ENCODE measurements at regions not wholly inside any gene's neighbourhood (a gene's known extent, or its start where the extent isn't known, plus 50 kb on each side); places are given as distances from the start of the nearest gene placed in this dataset.

DNA sequence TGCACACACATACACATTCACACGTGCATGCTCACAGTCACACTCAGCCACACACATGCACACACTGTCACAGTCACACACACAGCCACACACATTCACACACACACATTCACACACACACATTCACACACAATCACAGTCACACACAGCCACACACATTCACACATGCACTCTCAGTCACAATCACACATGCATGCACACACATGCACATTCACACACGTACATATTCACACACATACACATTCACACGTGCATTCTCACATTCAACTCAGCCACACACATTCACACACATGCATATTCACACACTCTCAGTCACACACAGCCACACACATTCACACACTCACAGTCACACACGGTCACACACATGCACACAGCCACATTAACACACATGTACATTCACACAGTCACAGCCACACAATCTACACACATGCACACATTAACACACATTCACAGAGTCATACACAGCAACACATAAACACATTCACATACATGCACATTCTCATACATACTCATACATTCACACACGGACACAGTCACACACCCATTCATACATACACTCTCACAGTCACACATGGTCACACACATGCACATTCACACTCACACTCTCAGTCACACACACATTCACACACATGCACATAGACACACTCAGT lies 239.8 kb downstream of the EIPR1 start:
- TF ChIP-seq, protein P1, sequence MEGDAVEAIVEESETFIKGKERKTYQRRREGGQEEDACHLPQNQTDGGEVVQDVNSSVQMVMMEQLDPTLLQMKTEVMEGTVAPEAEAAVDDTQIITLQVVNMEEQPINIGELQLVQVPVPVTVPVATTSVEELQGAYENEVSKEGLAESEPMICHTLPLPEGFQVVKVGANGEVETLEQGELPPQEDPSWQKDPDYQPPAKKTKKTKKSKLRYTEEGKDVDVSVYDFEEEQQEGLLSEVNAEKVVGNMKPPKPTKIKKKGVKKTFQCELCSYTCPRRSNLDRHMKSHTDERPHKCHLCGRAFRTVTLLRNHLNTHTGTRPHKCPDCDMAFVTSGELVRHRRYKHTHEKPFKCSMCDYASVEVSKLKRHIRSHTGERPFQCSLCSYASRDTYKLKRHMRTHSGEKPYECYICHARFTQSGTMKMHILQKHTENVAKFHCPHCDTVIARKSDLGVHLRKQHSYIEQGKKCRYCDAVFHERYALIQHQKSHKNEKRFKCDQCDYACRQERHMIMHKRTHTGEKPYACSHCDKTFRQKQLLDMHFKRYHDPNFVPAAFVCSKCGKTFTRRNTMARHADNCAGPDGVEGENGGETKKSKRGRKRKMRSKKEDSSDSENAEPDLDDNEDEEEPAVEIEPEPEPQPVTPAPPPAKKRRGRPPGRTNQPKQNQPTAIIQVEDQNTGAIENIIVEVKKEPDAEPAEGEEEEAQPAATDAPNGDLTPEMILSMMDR (IDR thresholded peaks at IDR 0.05): peak in 1 of 7 experiments; percentile 3
- no peak for TF ChIP-seq POLR2A (IDR thresholded peaks at IDR 0.05)

Measured in body of pancreas (tissue), 4 donors.